Activated effector memory CD4-positive, alpha-beta T cell treated with Interleukin-2 at 50 U/mL for 16 hours (primary cell): ENCODE measurements at regions not wholly inside any gene's neighbourhood (a gene's known extent, or its start where the extent isn't known, plus 50 kb on each side); places are given as distances from the start of the nearest gene placed in this dataset.
"Not testable (repeated sequence)": the region's sequence is repeated elsewhere in the genome, so short reads cannot be mapped to it uniquely, and the experiment has no call there.

Experiments
- DNase-seq: peaks from one replicate; pipeline ENCODE4 v3.0.0-alpha.2; 2020

DNA sequence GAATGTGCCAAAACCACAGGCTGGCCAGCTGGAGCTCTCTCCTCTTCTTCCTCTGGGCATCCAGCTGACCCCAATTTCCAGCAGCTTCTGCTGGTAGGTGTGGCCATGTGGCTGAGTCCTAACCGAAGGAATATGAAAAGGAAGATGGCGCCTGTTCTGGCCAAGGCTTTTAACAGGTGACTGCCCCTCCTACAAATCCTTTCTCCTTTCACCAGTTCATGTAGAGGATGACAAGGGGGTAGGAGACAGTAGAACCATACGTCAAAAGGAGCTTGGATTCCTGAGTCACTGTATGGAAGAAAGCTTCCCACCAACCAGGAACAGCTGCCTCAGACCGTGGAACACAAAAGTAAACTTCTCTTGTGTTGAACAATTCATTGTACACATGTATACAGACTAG lies 316.7 kb upstream of the IGF1R start:
- no peak for DNase-seq

DNA sequence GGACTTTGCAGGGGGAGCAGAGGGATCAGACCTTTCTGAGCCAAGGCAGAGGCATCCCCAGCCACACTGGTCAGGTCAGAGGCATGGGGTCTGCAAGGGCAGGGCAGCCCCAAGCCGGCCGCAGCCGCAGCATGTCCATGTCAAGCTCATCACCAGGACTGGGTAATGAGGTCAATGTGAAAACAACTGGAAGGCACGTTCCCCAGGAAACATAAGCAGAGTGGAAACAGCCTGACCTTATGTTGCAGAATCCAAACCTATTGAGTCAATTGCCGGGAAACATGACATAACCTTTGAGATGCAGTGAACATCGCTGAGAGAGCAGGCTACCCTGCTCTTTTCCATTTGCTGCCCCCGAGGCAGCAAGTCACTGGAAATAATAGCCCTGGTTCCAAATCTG lies 315.1 kb upstream of the IGF1R start:
- no peak for DNase-seq

DNA sequence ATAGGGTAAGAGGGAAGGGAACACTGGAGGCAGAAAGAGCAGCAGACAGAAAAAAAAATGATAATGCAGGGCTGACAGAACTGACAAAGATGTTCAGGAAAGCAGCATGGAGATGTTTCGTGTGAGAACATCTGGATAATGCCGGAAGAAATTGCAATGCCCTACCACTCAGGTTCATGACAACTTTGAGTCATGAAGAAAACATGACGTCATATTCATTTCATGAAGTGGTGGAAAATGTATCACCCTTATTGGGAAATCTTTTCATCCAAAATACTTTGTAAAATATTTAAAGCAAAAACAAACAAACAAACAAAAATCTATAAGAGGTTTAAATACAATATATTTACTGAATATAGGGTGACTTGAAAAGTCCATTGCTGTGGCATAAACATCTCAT lies 305.4 kb upstream of the IGF1R start:
- DNase-seq = no peak

DNA sequence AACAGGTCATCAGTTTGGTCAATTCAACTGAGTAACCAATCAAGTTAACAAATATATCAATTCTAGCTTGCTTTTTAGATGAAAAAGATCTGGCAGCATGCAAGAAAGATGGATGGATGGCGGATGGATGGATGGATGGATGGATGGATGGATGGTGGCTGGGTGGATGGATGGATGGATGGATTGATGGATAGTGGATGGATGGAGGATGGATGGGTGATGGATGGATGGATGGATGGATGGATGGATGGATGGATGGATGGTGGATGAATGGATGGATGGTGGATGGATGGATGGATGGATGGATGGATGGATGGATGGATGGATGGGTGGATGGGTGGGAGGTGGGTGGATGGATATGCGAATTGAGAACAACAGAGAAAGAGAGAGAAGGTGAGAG lies 303.7 kb upstream of the IGF1R start:
- no peak for DNase-seq

DNA sequence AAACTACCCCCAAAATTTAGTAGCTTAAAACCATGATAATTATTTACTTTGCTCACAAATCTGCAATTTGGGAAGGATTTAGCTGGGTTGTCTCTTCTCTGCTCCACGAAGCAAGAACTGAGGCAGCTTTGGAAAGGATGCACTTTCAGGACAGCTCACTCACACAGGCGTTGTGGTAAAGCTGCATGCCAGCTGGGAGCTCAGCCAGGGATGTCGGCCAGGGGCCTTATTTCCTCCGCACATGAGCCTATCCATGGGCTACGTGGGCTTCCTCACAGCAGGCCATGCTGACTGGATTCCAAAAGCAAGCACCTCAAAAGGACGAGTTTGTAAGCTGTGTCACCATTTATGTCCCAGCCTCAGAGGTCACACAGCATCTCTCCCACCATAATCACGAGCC lies 301.3 kb upstream of the IGF1R start:
- no peak for DNase-seq

DNA sequence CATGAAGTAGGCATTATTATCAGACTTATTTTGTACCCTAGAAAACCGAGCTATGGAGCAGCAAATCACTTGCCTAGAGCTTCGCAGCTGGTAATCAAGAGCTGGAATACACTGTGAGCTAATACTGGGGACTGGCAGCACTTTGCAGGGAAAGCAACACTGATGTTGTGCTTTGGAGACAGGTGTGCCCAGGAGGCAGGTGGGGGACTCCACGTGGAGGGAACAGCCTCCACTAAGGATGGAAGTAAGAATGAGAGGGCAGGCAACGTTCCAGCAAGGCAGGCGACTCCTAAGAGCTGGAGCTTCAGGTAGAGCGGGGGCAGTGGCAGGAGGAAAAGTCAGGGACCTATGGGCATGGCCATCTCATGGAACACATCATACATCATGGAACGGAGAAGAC lies 300.5 kb upstream of the IGF1R start:
- DNase-seq = no peak

DNA sequence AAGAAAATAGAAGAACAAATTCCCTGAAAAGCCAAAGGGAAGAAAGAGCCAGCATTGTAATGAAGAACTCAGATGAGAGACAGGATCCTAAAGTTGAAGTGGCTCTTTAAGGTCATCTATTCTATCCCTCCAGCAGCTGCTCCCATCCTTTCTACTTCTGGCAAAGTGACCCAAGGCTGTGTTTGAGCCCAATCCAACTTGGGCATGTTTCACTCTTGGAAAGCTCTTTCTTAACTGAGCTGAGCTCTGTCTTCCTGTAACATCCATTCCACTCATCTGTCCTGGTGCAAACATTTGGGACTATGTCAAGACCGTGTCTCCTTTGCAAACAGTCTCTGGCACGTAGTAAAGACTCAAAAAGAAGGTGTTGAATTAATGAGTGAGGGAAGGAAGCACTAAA lies 298.1 kb upstream of the IGF1R start:
- DNase-seq = no peak

DNA sequence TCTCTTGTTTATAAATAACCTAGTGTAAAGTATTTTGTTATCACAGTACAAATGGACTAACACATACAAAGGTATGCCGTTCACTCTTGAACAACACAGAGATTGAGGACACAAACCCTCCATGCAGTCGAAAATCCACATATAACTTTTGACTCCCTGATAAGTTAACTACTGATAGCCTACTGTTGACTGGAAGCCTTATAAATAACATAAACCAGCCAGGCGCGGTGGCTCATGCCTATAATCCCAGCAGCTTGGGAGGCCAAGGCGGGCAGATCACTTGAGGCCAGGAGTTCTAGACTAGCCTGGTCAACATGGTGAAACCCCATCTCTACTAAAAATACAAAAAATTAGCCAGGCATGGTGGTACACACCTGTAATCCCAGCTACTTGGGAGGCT lies 290.1 kb upstream of the IGF1R start:
- DNase-seq = not testable (repeated sequence)

DNA sequence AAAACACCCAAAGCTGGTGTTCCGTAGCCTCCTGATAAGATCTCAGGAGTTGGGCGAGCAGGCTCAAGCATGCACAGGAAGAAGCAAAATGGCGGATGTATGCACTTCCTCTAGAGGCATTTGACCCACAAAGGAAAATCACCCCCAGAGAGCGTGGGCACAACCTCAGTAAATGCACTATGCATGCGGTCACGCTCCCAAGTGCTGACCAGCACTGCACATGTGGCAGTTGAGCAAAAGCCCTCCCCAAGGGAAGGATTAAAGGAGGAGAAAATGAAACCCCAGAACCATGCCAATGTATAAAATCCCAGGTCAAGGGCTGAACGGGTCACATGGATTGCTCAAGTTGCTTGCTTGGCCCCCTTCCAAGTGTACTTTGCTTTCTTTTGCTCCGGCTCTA lies 289.4 kb upstream of the IGF1R start:
- no peak for DNase-seq

DNA sequence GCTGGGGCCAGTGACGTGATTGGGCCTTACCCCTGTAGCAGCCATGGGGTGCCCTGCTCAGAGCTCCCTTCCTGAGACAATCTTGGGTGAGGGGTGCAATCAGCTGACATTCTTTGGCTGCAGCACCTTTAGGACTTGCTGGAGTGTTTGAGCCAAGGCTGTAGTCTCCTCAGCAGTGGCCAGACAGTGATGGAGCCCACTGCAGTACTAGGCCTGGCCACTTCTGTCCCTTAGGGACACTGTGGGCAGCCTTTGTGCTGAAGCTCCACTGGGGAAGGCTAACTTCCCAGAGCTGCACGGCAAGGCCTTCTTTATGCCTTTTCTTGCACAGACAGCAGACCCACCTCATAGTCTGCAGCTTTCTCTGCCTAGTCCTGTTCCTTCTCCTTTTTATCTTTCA lies 284.9 kb upstream of the IGF1R start:
- no peak for DNase-seq

DNA sequence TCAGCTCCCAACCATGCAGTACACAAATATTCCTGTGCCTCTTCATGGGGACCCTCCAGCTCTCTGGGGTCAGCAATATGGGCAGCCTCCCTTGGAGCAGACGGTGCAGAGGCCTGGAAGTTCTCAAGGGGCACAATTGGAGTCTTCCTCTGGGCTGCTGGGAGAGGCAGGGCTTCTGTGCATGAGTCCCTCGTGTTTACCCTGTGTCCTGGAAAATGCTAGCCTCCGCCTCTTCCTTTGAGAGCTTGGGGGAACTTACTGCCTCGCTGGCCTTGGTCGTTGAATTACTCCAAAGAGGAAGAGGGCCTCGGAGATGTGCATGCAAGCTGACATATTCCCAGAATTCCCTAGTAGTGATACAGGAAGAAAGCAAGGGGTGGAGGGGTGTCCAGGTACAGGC lies 284.4 kb upstream of the IGF1R start:
- no peak for DNase-seq

DNA sequence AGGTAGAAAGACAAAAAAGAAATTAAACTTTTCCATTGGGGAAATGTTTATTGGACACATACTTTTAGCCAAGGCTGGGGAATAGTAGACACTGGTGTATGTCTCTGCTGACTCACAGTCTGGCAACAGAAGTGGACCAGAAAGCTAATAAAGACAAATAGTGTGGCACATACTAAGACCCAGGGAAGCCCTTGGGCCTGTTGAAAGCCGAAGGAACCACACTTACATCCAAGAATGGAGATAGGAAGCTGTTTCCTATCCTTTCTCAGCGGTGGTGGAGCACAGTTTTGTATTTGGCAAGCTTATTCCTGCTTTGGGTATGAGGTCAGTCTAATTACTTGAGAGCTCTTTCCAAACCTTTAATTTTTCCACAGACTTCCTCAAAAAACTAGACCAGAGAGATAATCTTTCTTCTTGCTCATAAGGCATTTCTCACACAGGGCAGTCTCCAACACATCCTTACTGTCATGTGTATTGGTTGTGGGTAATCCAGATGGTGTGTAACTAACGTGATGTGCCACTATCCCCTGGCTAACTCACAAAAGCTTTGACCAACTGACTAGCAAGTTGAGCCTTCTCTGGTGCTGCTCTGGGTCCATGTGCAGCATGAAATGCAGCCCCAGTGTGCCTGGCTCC lies 279.1 kb upstream of the IGF1R start:
- DNase-seq = no peak

DNA sequence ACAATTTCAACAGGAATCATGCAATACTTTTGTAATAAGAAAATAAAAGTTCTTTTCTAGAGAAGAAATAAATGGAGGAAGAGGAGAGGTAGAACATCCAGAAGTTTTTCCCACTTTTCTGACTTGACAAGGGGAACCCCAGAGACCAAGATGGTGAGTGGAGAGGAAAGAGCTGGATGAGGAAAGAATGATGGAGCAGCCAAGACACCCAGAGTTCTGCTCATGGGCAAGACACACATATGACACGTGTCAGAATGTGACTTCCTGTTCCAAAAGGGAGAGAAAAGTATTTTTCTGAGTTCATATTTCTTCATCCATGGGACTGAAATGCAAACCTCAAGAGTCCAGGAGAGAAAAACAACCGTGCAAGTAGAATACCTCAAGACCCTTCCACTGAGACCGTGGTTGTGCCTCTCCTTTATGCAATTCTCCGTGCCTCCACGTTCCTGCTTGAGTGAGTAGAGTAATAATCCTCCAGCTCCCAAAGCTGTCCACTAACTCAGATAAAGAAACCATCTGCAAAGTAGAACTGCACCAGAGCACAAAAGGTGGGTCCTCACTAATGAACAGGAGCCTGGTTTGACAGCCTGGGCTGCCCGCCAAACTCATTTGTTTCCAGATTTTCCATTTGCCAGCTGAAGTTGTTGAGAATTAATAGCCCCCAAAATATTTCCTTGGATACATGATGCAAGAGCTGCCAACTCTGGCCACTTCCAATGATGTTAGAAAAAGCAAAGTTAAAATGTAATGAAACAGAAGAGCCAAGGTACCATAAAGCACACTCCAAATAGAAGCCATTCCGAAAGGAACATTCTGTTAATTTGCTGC lies 272.6 kb upstream of the IGF1R start:
- no peak for DNase-seq

DNA sequence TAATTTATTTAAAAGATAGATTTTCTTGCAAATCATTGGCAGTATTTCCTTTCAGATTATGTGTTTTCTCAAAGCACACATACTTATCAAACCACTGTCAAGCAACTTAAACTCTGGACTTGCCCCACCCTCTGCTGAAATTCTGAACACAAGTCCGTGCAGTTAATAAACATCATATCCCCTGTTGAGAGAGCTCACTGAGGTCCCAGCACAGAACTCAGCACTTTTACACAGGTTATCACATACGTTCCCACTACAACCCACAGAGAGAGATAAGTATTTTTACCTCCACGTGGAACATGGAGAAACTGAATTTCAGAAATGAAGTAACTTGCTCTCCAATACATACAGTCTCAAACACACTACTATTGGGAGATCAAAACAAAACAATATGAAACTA lies 267.6 kb upstream of the IGF1R start:
- DNase-seq = no peak

DNA sequence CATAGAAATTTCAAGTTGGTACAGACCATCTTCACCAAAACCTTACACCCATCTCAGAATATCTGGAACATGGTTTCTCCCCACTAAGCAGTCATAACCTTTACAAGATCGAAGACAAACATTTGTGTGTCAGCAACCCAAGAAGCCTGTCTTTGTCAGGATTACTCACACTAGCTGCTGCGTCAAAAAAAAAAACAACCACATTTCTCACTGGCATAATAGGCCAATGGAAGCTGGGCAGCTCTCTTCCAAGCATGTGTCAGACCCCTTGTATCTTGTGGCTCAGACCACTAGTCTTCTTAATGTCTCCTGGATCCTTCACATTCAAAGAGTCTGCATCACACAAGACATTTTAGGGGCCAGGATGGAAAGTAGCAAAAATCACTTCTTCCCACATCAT lies 266.9 kb upstream of the IGF1R start:
- no peak for DNase-seq

DNA sequence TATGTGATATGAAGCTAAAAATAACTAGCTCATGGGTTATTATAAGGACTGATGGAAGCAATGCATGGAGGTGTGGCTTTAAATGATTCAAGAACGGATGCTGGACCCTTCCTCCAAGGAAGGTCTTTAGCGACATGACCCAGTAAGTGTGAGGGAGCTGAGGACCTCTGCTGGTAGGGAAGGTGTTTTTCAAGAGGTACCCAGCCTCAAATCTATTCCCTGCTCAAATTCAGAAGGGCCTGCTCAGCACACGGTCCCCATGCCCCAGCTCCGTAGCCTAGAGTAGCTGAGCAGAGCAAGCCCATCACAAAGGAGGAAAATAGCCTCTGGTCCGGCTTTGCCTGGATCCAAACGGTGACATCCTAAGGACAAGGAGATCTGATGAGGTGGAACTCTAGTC lies 266.2 kb upstream of the IGF1R start:
- no peak for DNase-seq

DNA sequence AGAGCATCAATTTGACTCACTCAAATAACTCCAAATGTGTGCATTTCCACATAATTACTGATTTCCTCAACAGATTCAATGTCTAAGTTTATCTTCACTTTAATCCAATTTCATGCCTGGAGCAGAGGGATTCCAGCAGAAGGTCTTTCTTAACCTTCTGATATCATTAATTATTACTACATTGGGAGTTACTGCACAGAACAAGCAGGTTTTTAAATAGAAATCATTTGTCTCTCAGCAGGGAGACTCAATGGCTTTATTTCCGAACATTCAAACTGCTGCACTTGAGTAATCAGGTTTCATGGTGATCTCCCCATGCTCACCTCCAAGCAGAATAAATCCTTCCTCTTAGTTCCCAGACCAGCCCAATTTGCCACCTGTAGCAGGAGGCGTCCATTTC lies 264.8 kb upstream of the IGF1R start:
- no peak for DNase-seq

DNA sequence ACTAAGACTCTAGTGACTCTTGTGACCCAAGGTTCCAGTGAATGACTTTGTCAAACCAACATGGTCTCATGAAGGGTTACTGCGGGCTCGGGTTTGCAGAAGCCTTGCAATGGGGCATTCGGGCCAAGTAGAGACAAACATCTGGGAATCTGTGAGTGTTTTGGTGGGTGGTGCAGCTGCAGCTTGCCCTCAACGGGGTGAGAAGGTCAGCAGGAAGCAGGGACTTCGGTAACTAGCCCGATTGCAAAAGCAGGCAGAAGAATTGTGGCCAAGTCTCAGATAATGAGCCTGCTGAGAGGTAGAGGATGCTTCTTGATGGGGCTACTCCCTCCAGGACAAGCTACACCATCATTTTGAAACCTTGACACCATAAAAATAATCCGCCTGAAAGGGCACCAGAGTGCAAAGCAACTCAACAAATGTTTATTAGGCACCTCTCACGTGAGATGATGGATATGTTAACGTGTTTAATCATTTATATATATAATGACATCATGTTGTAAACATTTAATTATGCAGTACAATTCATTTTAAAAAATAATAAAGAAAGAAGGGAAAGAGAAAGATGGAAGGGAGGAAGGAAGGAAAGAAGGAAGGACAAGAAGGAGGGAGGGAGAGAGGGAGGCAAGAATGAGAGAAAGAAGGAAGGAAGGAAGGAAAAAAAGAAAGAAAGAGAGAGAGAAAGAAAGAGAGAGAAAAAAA lies 263.9 kb upstream of the IGF1R start:
- no peak for DNase-seq

DNA sequence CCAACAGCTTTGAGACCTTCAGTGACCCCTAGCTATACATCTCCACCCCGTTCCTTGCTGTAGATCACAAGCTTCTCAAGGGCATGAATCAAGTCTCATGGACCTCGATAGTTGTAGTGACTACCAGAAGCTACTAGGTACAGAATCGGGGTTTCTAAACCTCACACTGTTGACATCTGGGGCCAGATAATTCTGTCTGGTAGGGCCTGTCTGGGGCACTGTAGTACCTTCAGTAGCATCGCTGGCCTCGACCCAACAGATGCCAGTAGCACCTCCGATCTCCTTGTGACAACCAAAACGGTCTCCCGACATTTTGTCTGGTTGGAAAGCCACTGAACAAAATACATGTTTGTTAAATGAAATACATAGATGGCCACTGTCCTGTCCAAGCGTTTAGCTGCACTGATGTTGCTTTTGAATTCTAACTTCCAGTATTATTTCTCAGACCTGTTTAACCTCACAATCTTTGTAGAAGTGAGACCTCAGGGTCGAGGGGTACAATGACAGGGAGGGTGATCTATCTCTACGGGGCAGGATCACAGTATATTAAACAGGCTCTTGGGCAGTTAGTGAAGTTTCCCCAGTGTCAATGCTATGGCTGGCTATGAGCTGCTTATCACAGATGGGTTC lies 262.5 kb upstream of the IGF1R start:
- no peak for DNase-seq

DNA sequence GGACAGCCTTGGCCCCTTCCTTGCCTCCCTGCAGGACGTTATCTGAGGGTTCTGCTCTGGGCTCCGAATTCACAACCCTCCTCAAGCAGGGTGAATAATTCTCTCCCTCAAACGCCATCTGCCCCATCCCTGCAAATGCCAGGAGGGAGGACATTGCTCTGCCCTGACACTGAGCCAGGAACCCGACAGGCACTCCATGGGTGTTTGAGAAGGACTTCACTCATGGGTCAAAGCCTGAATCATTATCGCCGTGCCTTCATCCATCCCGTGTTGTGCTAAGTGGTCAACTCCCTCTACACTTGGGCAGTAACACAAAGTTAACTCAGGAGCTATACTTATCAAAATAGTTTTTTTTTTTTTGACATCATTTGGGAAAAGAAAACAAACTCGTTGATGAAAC lies 261.8 kb upstream of the IGF1R start:
- DNase-seq = no peak

DNA sequence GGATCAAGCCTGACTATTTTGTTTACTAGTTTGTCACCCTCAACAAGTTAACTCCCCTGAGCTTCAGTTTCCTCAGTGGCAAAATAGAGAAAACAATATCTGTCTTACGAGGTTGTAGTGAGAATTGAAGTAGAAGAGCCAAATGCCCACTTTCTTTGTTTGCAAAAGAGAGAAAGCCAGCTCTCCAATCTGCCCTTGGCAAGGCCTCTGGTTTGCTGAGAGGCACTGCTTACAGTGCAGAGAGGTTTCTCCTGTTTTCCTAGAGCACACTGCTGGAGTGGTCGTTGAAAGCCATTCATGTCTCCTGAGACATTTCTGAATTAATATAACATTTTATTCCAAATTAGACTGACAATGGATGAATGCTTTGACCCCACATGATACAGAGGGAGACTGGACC lies 260.5 kb upstream of the IGF1R start:
- DNase-seq = no peak

DNA sequence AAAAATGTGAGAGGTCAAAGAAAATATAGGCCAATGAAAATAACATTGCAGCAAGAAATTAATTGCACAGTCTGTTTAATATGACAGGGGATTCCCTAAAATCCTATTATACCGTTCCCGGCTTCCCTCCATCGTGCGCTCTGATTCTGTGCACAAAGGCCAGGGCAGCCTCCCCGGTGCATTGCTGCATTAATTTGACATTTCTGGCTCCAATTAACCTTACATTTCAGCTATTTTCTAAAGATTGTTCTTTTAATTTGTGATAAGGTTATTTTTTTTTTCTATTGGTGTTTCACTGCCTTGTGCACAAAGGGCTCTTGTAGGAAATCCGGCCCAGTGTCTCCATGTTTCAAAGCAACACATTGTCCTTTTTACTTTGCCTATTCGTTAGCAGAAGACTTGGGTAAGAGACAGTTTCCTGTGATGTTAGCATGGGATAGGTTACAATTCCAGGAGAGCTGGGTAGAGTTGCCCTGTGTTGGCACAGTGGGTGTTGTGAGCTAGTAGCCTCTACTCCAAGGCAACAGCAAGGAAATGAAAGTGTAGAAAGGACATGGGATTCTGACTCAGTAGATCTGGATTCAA lies 257.3 kb upstream of the IGF1R start:
- no peak for DNase-seq

DNA sequence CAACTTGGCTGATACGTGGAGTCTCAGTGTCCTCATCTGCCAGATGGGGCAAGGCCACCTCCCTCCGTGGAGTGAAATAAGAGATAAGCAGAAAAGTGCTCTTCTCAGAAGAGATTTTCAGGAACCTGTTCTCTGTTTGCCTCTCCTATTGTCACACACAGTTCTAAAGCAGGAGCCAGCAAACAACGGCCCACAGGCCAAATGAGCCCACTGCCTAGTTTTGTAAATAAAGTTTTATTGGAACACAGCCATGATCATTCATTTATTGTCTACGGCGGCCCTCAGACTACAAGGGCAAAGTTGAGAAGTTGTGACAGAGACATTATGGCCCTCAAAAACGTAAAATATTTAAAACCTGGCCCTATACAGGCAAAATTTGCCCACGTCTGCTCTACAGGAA lies 256.8 kb upstream of the IGF1R start:
- DNase-seq = no peak
